CD4-positive, CD25-positive, alpha-beta regulatory T cell (primary cell): ENCODE measurements at regions not wholly inside any gene's neighbourhood (a gene's known extent, or its start where the extent isn't known, plus 50 kb on each side); places are given as distances from the start of the nearest gene placed in this dataset.

Experiments used
- ATAC-seq, 2 donors: fragments of 150-1000 bp; cut with Tn5 transposase; one replicate each; pipeline ENCODE4 v1.10.0; 2021; ENCODE audit warnings: low read depth in 2 of 2, moderate number of reproducible peaks in 2 of 2, moderate library complexity in 1 of 2
- DNase-seq, 3 donors: peaks; one replicate each; pipeline versions ENCODE4 v3.0.0 to v3.0.0-alpha.2; 2012 to 2022; ENCODE audit warnings: mixed read lengths in 1 of 3
- H3K27ac ChIP-seq: one replicate; pipeline ENCODE4 v1.7.0; 2013; ENCODE audit warnings: mild to moderate bottlenecking, low read length; ENCODE audit not compliant: insufficient read depth, poor library complexity, severe bottlenecking
- H3K27me3 ChIP-seq: one replicate; pipeline ENCODE4 v1.7.0; 2013; ENCODE audit warnings: low read length; ENCODE audit not compliant: control insufficient read depth, insufficient read depth
- H3K36me3 ChIP-seq: one replicate; pipeline ENCODE4 v1.7.0; 2013; ENCODE audit warnings: mild to moderate bottlenecking, low read length, moderate library complexity; ENCODE audit not compliant: control insufficient read depth, insufficient read depth
- H3K4me1 ChIP-seq: 2 replicates; pipeline ENCODE4 v1.7.0; 2013; ENCODE audit warnings: mild to moderate bottlenecking, low read length; ENCODE audit not compliant: insufficient read depth, control insufficient read depth, poor library complexity, severe bottlenecking
- H3K4me3 ChIP-seq: one replicate; pipeline ENCODE4 v1.7.0; 2013; ENCODE audit warnings: low read depth, mild to moderate bottlenecking, low read length, moderate library complexity
- H3K9me3 ChIP-seq, 2 experiments: 1 replicate in 1 of 2; 2 replicates in 1 of 2; pipeline ENCODE4 v1.7.0; 2013; ENCODE audit warnings: low read length in 2 of 2, mild to moderate bottlenecking in 1 of 2, moderate library complexity in 1 of 2; ENCODE audit not compliant: control insufficient read depth in 2 of 2
- H3K27ac Mint-ChIP-seq, 3 donors: one replicate each; pipeline ENCODE4 v1.8.0; 2020 to 2022; ENCODE audit warnings: mild to moderate bottlenecking in 3 of 3, mixed read lengths in 3 of 3, moderate library complexity in 2 of 3
- H3K27me3 Mint-ChIP-seq: one replicate; pipeline ENCODE4 v1.8.0; 2022; ENCODE audit warnings: mild to moderate bottlenecking, mixed read lengths
- H3K36me3 Mint-ChIP-seq: one replicate; pipeline ENCODE4 v1.8.0; 2020; ENCODE audit warnings: mixed read lengths
- H3K4me1 Mint-ChIP-seq, 4 donors: one replicate each; pipeline ENCODE4 v1.8.0; 2020 to 2022; ENCODE audit warnings: mixed read lengths in 4 of 4, mild to moderate bottlenecking in 1 of 4
- H3K4me3 Mint-ChIP-seq, 4 donors: one replicate each; pipeline ENCODE4 v1.8.0; 2020 to 2022; ENCODE audit warnings: mild to moderate bottlenecking in 4 of 4, mixed read lengths in 4 of 4, moderate library complexity in 3 of 4
- H3K9me3 Mint-ChIP-seq, 7 donors: one replicate each; pipeline ENCODE4 v1.8.0; 2020 to 2022; ENCODE audit warnings: mixed read lengths in 7 of 7, mild to moderate bottlenecking in 3 of 7, moderate library complexity in 2 of 7

- Histone ChIP-seq H3K36me3 (no peaks in the 10 kb centered on the region), H3K4me3 (no peak overlapping the region), H3K4me1 (no peaks in the 10 kb centered on the region), H3K9me3 (no peaks in the 10 kb centered on the region), H3K27ac (no peak overlapping the region), H3K27me3 (no peaks in the 10 kb centered on the region)
- Mint-ChIP-seq H3K4me3 (no peak overlapping the region), H3K9me3 (peaks cover 0 to 4% (median 0%) of the 10 kb centered on the region in 7 donors), H3K27ac (no peak overlapping the region), H3K36me3 (no peaks in the 10 kb centered on the region), H3K4me1 (no peaks in the 10 kb centered on the region), H3K27me3 (peaks cover 4% of the 10 kb centered on the region)
- no peak for ATAC-seq
- no peak for DNase-seq
Observed at GRCh38 chr20:19120569-19120968, 91.9 kb upstream of the SLC24A3 start.

- Histone ChIP-seq H3K4me3 (no peak overlapping the region), H3K36me3 (no peaks in the 10 kb centered on the region), H3K4me1 (no peaks in the 10 kb centered on the region), H3K27me3 (no peaks in the 10 kb centered on the region), H3K27ac (no peak overlapping the region), H3K9me3 (no peaks in the 10 kb centered on the region)
- DNase-seq (no peak), ATAC-seq (no peak)
- H3K36me3 Mint-ChIP-seq, result no peaks in the 10 kb centered on the region
- no peaks in the 10 kb centered on the region for H3K4me1 Mint-ChIP-seq
- H3K9me3 Mint-ChIP-seq, result peaks cover 0 to 4% (median 0%) of the 10 kb centered on the region in 7 donors
- peaks cover 4% of the 10 kb centered on the region for H3K27me3 Mint-ChIP-seq
- no peak overlapping the region for H3K27ac Mint-ChIP-seq
- no peak overlapping the region for H3K4me3 Mint-ChIP-seq
Observed at GRCh38 chr20:19121463-19121862, 91.0 kb upstream of the SLC24A3 start.

GRCh38 chr20:19121916-19122315 lies 90.5 kb upstream of the SLC24A3 start:
- no peaks in the 10 kb centered on the region for H3K4me1 Mint-ChIP-seq
- DNase-seq (no peak), ATAC-seq (no peak)
- Histone ChIP-seq H3K27me3 (no peaks in the 10 kb centered on the region), H3K4me1 (no peaks in the 10 kb centered on the region), H3K36me3 (no peaks in the 10 kb centered on the region), H3K27ac (no peak overlapping the region), H3K4me3 (no peak overlapping the region), H3K9me3 (no peaks in the 10 kb centered on the region)
- H3K27ac Mint-ChIP-seq, result no peak overlapping the region
- H3K4me3 Mint-ChIP-seq, result no peak overlapping the region
- peaks cover 4% of the 10 kb centered on the region for H3K27me3 Mint-ChIP-seq
- H3K36me3 Mint-ChIP-seq, result no peaks in the 10 kb centered on the region
- peaks cover 0 to 4% (median 0%) of the 10 kb centered on the region in 7 donors for H3K9me3 Mint-ChIP-seq

- Mint-ChIP-seq H3K9me3 (peaks cover 0 to 2% (median 0%) of the 10 kb centered on the region in 7 donors), H3K4me1 (no peaks in the 10 kb centered on the region), H3K27me3 (peaks cover 4% of the 10 kb centered on the region), H3K36me3 (no peaks in the 10 kb centered on the region), H3K27ac (no peak overlapping the region), H3K4me3 (no peak overlapping the region)
- no peak for ATAC-seq
- Histone ChIP-seq H3K36me3 (no peaks in the 10 kb centered on the region), H3K9me3 (no peaks in the 10 kb centered on the region), H3K4me1 (no peaks in the 10 kb centered on the region), H3K27ac (no peak overlapping the region), H3K4me3 (no peak overlapping the region), H3K27me3 (no peaks in the 10 kb centered on the region)
- DNase-seq, result no peak
Observed at GRCh38 chr20:19122395-19122794, 90.0 kb upstream of the SLC24A3 start.

GRCh38 chr20:19125508-19125907 lies 86.9 kb upstream of the SLC24A3 start:
- no peaks in the 10 kb centered on the region for H3K4me1 Mint-ChIP-seq
- H3K36me3 ChIP-seq, result no peaks in the 10 kb centered on the region
- ATAC-seq, result no peak

GRCh38 chr20:19129306-19129705 lies 83.1 kb upstream of the SLC24A3 start:
- Mint-ChIP-seq H3K9me3 (peaks cover 0 to 1% (median 0%) of the 10 kb centered on the region in 7 donors), H3K36me3 (no peaks in the 10 kb centered on the region), H3K4me1 (no peaks in the 10 kb centered on the region), H3K4me3 (no peak overlapping the region), H3K27me3 (no peaks in the 10 kb centered on the region), H3K27ac (no peak overlapping the region)
- no peak overlapping the region for H3K27ac ChIP-seq
- no peaks in the 10 kb centered on the region for H3K36me3 ChIP-seq
- H3K4me3 ChIP-seq, result no peak overlapping the region
- ATAC-seq, result no peak
- H3K27me3 ChIP-seq, result no peaks in the 10 kb centered on the region
- no peaks in the 10 kb centered on the region for H3K9me3 ChIP-seq
- H3K4me1 ChIP-seq, result no peaks in the 10 kb centered on the region
- no peak for DNase-seq

More at GRCh38 chr20:19125508-19125907, 86.9 kb upstream of the SLC24A3 start:
- DNase-seq, result no peak
- Histone ChIP-seq H3K27ac (no peak overlapping the region), H3K4me3 (no peak overlapping the region), H3K27me3 (no peaks in the 10 kb centered on the region), H3K9me3 (no peaks in the 10 kb centered on the region), H3K4me1 (no peaks in the 10 kb centered on the region)
- Mint-ChIP-seq H3K27ac (no peak overlapping the region), H3K9me3 (no peaks in the 10 kb centered on the region), H3K4me3 (no peak overlapping the region), H3K27me3 (peaks cover 4% of the 10 kb centered on the region), H3K36me3 (no peaks in the 10 kb centered on the region)

- no peaks in the 10 kb centered on the region for H3K4me1 Mint-ChIP-seq
- Histone ChIP-seq H3K27ac (no peak overlapping the region), H3K4me1 (no peaks in the 10 kb centered on the region), H3K4me3 (no peak overlapping the region), H3K9me3 (no peaks in the 10 kb centered on the region), H3K27me3 (no peaks in the 10 kb centered on the region), H3K36me3 (no peaks in the 10 kb centered on the region)
- no peak for ATAC-seq
- no peak overlapping the region for H3K27ac Mint-ChIP-seq
- no peak overlapping the region for H3K4me3 Mint-ChIP-seq
- H3K27me3 Mint-ChIP-seq, result no peaks in the 10 kb centered on the region
- DNase-seq, result no peak
- no peaks in the 10 kb centered on the region for H3K36me3 Mint-ChIP-seq
- H3K9me3 Mint-ChIP-seq, result peaks cover 0 to 6% (median 0%) of the 10 kb centered on the region in 7 donors
Observed at GRCh38 chr20:19129976-19130612, 82.3 kb upstream of the SLC24A3 start.

- H3K36me3 Mint-ChIP-seq, result no peaks in the 10 kb centered on the region
- no peaks in the 10 kb centered on the region for H3K36me3 ChIP-seq
- H3K4me3 ChIP-seq, result no peak overlapping the region
- DNase-seq (no peak), ATAC-seq (no peak)
- H3K27me3 Mint-ChIP-seq, result no peaks in the 10 kb centered on the region
- no peaks in the 10 kb centered on the region for H3K27me3 ChIP-seq
- peaks cover 0 to 7% (median 0%) of the 10 kb centered on the region in 7 donors for H3K9me3 Mint-ChIP-seq
- H3K27ac ChIP-seq, result no peak overlapping the region
- H3K27ac Mint-ChIP-seq, result no peak overlapping the region
- no peaks in the 10 kb centered on the region for H3K4me1 Mint-ChIP-seq
- H3K9me3 ChIP-seq, result no peaks in the 10 kb centered on the region
- no peak overlapping the region for H3K4me3 Mint-ChIP-seq
- H3K4me1 ChIP-seq, result no peaks in the 10 kb centered on the region
Observed at GRCh38 chr20:19130613-19130984, 81.8 kb upstream of the SLC24A3 start.
